RWPE2 (cell line): ENCODE measurements at regions not wholly inside any gene's neighbourhood (a gene's known extent, or its start where the extent isn't known, plus 50 kb on each side); places are given as distances from the start of the nearest gene placed in this dataset.

Experiments used
- ATAC-seq: fragments of 200-7000 bp; cut with Tn5 transposase; 3 replicates; pipeline ENCODE4 v1.9.1; 2021; ENCODE audit warnings: low read depth
- DNase-seq: peaks from one replicate; pipeline ENCODE4 v3.0.0-alpha.2; 2020; ENCODE audit warnings: low spot score
- H3K27ac ChIP-seq: fragments of 450-650 bp; 2 replicates; pipeline ENCODE4 v1.5.1; 2017; ENCODE audit warnings: mild to moderate bottlenecking; ENCODE audit not compliant: poor library complexity, severe bottlenecking
- H3K27me3 ChIP-seq: fragments of 250-450 bp; sonication (Bioruptor Pico); 2 replicates; pipeline ENCODE4 v1.5.1; 2021; ENCODE audit warnings: mild to moderate bottlenecking, moderate library complexity; ENCODE audit not compliant: insufficient read depth, poor library complexity, severe bottlenecking
- H3K36me3 ChIP-seq: fragments of 250-450 bp; sonication (Bioruptor Pico); 2 replicates; pipeline ENCODE4 v1.5.1; 2020; ENCODE audit warnings: low read depth, mild to moderate bottlenecking, moderate library complexity
- H3K4me1 ChIP-seq: fragments of 250-450 bp; sonication (Bioruptor Pico); 2 replicates; pipeline ENCODE4 v1.5.1; 2021; ENCODE audit warnings: mild to moderate bottlenecking, moderate library complexity; ENCODE audit not compliant: insufficient read depth, poor library complexity, severe bottlenecking
- H3K4me3 ChIP-seq: fragments of 250-450 bp; sonication (Bioruptor Pico); 2 replicates; pipeline ENCODE4 v1.5.1; 2021; ENCODE audit warnings: mild to moderate bottlenecking, moderate library complexity; ENCODE audit not compliant: severe bottlenecking
- H3K9me3 ChIP-seq: fragments of 250-450 bp; sonication (Bioruptor Pico); 2 replicates; pipeline ENCODE4 v1.5.1; 2021; ENCODE audit warnings: mild to moderate bottlenecking, moderate library complexity; ENCODE audit not compliant: severe bottlenecking
- CTCF ChIP-seq: fragments of 450-650 bp; IDR thresholded peaks from one replicate; pipeline ENCODE4 v1.5.1; 2017; ENCODE audit warnings: mild to moderate bottlenecking, moderate library complexity; ENCODE audit not compliant: poor library complexity, severe bottlenecking

- TF ChIP-seq CTCF = no peak
- Histone ChIP-seq H3K36me3 (no peaks in the 10 kb centered on the region), H3K4me1 (peaks cover 4% of the 10 kb centered on the region), H3K9me3 (no peaks in the 10 kb centered on the region), H3K27ac (no peak overlapping the region), H3K27me3 (no peaks in the 10 kb centered on the region), H3K4me3 (no peak overlapping the region)
- DNase-seq = no peak
- ATAC-seq = no peak
Observed at GRCh38 chr12:89857652-89858274, 149.1 kb upstream of the ATP2B1 start.

- H3K4me3 ChIP-seq = no peak overlapping the region
- no peaks in the 10 kb centered on the region for H3K36me3 ChIP-seq
- H3K4me1 ChIP-seq = peaks cover 4% of the 10 kb centered on the region
- no peaks in the 10 kb centered on the region for H3K27me3 ChIP-seq
- no peaks in the 10 kb centered on the region for H3K9me3 ChIP-seq
- ATAC-seq (peak; percentile 60; the same call in 2 of the 3 replicates), DNase-seq (no peak)
- no peak overlapping the region for H3K27ac ChIP-seq
- TF ChIP-seq CTCF = no peak
Observed at GRCh38 chr12:89856431-89856830, 147.8 kb upstream of the ATP2B1 start.

- Histone ChIP-seq H3K27me3 (no peaks in the 10 kb centered on the region), H3K9me3 (no peaks in the 10 kb centered on the region), H3K36me3 (no peaks in the 10 kb centered on the region), H3K27ac (no peak overlapping the region), H3K4me3 (no peak overlapping the region), H3K4me1 (no peaks in the 10 kb centered on the region)
- no peak for TF ChIP-seq CTCF
- DNase-seq = no peak
- ATAC-seq = no peak
Observed at GRCh38 chr12:89848732-89849131, 140.1 kb upstream of the ATP2B1 start.

- DNase-seq (no peak), ATAC-seq (no peak)
- H3K27me3 ChIP-seq = no peaks in the 10 kb centered on the region
- H3K4me1 ChIP-seq = no peaks in the 10 kb centered on the region
- TF ChIP-seq CTCF = no peak
- no peak overlapping the region for H3K4me3 ChIP-seq
- H3K36me3 ChIP-seq = no peaks in the 10 kb centered on the region
- H3K9me3 ChIP-seq = no peaks in the 10 kb centered on the region
- no peak overlapping the region for H3K27ac ChIP-seq
Observed at GRCh38 chr12:89846473-89847055, 137.9 kb upstream of the ATP2B1 start.

- TF ChIP-seq CTCF = no peak
- ATAC-seq = no peak
- H3K4me3 ChIP-seq = no peak overlapping the region
Observed at GRCh38 chr12:89845767-89846166, 137.1 kb upstream of the ATP2B1 start.

More at GRCh38 chr12:89845767-89846166, 137.1 kb upstream of the ATP2B1 start:
- no peaks in the 10 kb centered on the region for H3K27me3 ChIP-seq
- no peaks in the 10 kb centered on the region for H3K36me3 ChIP-seq
- H3K27ac ChIP-seq = no peak overlapping the region
- no peaks in the 10 kb centered on the region for H3K4me1 ChIP-seq
- no peak for DNase-seq
- H3K9me3 ChIP-seq = no peaks in the 10 kb centered on the region
